ENCODE measurements at regions not wholly inside any gene's neighbourhood (a gene's known extent, or its start where the extent isn't known, plus 50 kb on each side); places are given as distances from the start of the nearest gene placed in this dataset.

DNA sequence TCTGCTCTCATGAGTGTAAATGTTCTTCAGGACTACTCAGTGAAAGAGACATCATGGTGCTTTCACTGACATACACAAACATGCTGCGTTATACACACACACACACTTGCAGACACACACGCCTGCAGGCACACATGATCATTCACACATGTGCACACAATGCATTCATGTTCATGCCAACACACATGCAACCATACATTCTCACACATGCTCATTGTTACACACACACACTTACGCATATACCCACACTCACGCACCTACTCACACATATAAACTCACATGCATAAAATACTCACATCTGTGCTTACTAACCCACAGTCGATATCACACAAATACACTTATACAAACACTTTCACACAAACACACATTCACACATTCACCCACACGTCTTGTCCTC lies 241.6 kb downstream of the LMX1A start:
- TF ChIP-seq FOS (IDR thresholded peaks at IDR 0.05; ENCODE audit: low read depth, low read length) (no peak), POLR2A (IDR thresholded peaks at IDR 0.05; ENCODE audit: low read depth, low read length) (no peak), CEBPB (IDR thresholded peaks at IDR 0.05; ENCODE audit: low read depth, low read length) (no peak), RCOR1 (IDR thresholded peaks at IDR 0.05; ENCODE audit: insufficient replicate concordance, low read length) (no peak), MAFK (IDR thresholded peaks at IDR 0.05; ENCODE audit: low read depth, low read length) (no peak), RFX5 (IDR thresholded peaks at IDR 0.05; ENCODE audit: low read depth, low read length) (no peak)
- TF ChIP-seq, protein P1, sequence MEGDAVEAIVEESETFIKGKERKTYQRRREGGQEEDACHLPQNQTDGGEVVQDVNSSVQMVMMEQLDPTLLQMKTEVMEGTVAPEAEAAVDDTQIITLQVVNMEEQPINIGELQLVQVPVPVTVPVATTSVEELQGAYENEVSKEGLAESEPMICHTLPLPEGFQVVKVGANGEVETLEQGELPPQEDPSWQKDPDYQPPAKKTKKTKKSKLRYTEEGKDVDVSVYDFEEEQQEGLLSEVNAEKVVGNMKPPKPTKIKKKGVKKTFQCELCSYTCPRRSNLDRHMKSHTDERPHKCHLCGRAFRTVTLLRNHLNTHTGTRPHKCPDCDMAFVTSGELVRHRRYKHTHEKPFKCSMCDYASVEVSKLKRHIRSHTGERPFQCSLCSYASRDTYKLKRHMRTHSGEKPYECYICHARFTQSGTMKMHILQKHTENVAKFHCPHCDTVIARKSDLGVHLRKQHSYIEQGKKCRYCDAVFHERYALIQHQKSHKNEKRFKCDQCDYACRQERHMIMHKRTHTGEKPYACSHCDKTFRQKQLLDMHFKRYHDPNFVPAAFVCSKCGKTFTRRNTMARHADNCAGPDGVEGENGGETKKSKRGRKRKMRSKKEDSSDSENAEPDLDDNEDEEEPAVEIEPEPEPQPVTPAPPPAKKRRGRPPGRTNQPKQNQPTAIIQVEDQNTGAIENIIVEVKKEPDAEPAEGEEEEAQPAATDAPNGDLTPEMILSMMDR (conservative IDR thresholded peaks at IDR 0.05; ENCODE audit: low read depth, low read length): no peak

All from IMR-90 (cell line).